ENCODE measurements at regions not wholly inside any gene's neighbourhood (a gene's known extent, or its start where the extent isn't known, plus 50 kb on each side); places are given as distances from the start of the nearest gene placed in this dataset.

DNA sequence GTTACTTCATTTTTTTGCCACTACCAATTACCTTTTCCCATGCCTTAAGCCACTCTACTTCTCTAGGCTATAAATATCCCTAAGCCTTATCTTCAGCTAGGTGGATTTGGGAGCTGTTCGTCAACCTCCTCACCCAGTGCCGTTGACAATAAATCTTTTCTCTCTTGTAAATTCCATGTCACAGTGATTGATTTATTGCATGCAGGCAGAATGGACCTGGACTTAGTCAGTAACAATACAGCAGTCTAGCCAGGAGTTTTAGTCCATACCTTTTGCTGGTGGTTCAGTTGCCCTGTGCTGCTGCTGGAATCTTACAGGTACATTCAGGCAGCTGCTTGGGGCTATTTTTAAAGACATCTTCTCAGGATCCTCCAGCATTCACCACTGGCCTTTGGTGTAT lies 350.5 kb upstream of the NRG3 start:
- no peak for DNase-seq
- H3K4me1 ChIP-seq, result no peaks in the 10 kb centered on the region
- WGBS, 5 donors, result 28 to 32% (median 31%) methylated on average over 2 of the region's 2 CpGs
- intact Hi-C loops (cut with DNase I; ENCODE audit: low total_unique reads), result no loop called here
- no peak overlapping the region for H3K27ac ChIP-seq
- peaks cover 0 to 15% (median 5%) of the 10 kb centered on the region in 4 donors for H3K9me3 ChIP-seq
- no peak for TF ChIP-seq EP300 (IDR thresholded peaks at IDR 0.05)
- TF ChIP-seq POLR2AphosphoS5 (IDR thresholded peaks at IDR 0.05), result no peak
- TF ChIP-seq CTCF (IDR thresholded peaks at IDR 0.05), result no peak
- TF ChIP-seq POLR2A (IDR thresholded peaks at IDR 0.05), result no peak
- H3K4me3 ChIP-seq, result no peak overlapping the region
- no peaks in the 10 kb centered on the region for H3K36me3 ChIP-seq
- H3K27me3 ChIP-seq, result no peaks in the 10 kb centered on the region

GRCh38 chr10:81532403-81532802 lies 342.6 kb upstream of the NRG3 start:
- H3K4me3 ChIP-seq, result no peak overlapping the region
- DNase-seq, result no peak
- no peaks in the 10 kb centered on the region for H3K9me3 ChIP-seq
- intact Hi-C loops (cut with DNase I; ENCODE audit: low total_unique reads), result no loop called here
- H3K36me3 ChIP-seq, result no peaks in the 10 kb centered on the region
- no peaks in the 10 kb centered on the region for H3K4me1 ChIP-seq
- no peaks in the 10 kb centered on the region for H3K27me3 ChIP-seq
- H3K27ac ChIP-seq, result no peak overlapping the region
- 83 to 90% (median 85%) methylated on average over 6 of the region's 6 CpGs for WGBS, 5 donors
- TF ChIP-seq EP300 (IDR thresholded peaks at IDR 0.05) (no peak), CTCF (IDR thresholded peaks at IDR 0.05) (no peak), POLR2AphosphoS5 (IDR thresholded peaks at IDR 0.05) (no peak), POLR2A (IDR thresholded peaks at IDR 0.05) (no peak)

DNA sequence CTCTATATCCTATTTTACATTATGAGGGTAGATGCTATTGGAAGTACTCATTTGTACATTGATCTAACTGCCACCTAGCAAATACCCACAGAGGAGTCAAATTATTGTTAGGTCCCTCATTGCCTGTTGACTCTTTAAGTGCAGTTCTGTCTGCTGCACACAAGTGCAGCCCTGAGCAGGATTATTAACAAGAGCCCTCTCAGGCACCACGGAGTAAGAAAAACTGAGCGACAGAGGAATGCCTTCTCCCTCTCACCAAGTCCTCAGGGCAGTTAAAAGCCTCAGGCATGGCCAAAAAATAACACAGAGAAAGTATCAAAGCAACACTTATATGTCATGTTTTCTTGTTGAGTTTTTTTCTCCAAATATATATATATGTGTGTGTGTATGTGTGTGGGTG lies 340.0 kb upstream of the NRG3 start:
- intact Hi-C loops (cut with DNase I; ENCODE audit: low total_unique reads), result no loop called here
- DNase-seq, result no peak
- 57 to 76% (median 68%) methylated on average over 2 of the region's 2 CpGs for WGBS, 5 donors
- Histone ChIP-seq H3K27me3 (no peaks in the 10 kb centered on the region), H3K9me3 (peaks cover 0 to 11% (median 5%) of the 10 kb centered on the region in 4 donors), H3K36me3 (no peaks in the 10 kb centered on the region), H3K4me3 (no peak overlapping the region), H3K4me1 (no peaks in the 10 kb centered on the region), H3K27ac (no peak overlapping the region)
- TF ChIP-seq CTCF (IDR thresholded peaks at IDR 0.05) (no peak), POLR2A (IDR thresholded peaks at IDR 0.05) (no peak), POLR2AphosphoS5 (IDR thresholded peaks at IDR 0.05) (no peak)

- Histone ChIP-seq H3K4me1 (no peaks in the 10 kb centered on the region), H3K4me3 (no peak overlapping the region), H3K27me3 (no peaks in the 10 kb centered on the region), H3K36me3 (no peaks in the 10 kb centered on the region), H3K9me3 (peaks cover 0 to 13% (median 6%) of the 10 kb centered on the region in 4 donors), H3K27ac (no peak overlapping the region)
- no peak for DNase-seq
- TF ChIP-seq POLR2A (IDR thresholded peaks at IDR 0.05) (no peak), EP300 (IDR thresholded peaks at IDR 0.05) (no peak), POLR2AphosphoS5 (IDR thresholded peaks at IDR 0.05) (no peak), CTCF (IDR thresholded peaks at IDR 0.05) (no peak)
- intact Hi-C loops (cut with DNase I; ENCODE audit: low total_unique reads), result no loop called here
These were observed 333.5 kb upstream of the NRG3 start for GRCh38 chr10:81541517-81541916.

All from stomach (tissue), 8 donors.